ENCODE measurements at regions not wholly inside any gene's neighbourhood (a gene's known extent, or its start where the extent isn't known, plus 50 kb on each side); places are given as distances from the start of the nearest gene placed in this dataset.
"Not testable (repeated sequence)": the region's sequence is repeated elsewhere in the genome, so short reads cannot be mapped to it uniquely, and the experiment has no call there.

DNA sequence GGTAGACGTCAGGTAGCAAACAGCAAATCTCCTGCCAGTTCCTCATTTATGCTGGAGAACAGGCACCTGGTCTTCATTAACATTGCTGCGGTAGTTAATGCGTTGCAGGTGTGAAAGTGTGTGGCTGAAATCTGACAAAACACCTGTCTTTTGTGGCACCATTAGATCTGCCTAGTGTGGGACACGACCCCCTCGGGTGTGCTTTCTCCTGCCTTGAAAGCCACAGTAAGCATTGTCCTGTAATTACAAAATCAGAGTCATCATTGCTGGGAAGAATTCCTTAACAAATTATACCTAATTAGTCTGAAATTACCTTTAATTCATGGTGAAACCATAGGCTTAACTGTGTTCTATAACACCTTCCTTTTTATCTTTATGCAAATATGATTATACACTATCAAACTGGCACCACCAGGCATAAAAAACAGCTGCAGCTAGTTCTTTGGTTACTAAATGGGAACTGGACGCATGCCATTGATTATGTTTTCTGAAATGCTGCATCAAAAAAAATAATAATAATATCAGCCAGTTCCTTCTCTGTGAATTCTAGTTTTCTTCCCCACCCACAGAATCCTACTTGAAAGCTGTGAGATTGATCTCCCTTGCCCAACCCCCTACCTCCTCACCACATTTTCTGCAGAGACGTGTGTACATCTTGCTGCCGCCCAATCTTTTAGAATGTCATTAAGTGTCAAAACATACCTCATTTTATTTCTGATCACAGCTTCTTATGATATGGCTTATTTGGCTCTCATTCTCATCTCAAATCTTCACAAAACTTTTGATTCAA is 374.0 kb downstream of the NFIB start:
- no peak for DNase-seq

DNA sequence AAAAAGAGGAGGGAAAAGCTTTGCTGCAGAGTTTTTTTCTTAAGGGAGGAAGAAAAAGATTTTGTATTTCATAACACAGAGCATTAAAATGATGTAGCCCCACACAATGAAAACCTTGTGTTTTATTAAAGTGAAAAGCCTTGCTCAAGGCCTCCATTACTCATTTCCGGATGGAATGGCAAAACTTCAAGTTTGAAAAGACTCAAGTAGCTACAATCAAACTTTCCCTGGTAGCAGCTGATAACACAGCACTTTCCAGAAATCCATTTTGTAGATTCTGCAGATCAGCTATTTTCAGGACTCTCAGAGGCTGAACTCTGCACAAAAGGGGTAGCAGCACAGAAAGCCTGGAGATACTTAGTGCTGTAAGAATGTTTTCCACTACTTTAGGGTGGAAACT is 374.8 kb downstream of the NFIB start:
- DNase-seq, result no peak

DNA sequence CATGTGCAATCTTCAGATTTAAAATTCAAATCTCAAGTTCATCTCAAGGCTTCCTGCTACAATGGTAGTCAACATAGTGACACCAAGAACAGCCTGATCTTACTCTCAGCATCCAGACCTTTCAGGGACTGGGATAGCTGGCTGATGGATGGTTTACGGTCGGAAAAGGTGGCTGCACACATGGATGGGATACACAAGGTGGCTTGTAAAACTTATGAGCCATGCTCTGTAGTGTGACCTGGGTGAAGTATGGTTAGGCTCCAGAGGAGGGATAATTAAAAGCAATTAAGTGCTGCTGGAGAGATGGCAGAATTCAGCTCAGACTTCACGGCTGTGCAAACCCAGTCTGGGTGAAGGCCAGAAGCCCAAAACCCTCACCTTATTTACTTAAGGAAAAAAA is 379.5 kb downstream of the NFIB start:
- DNase-seq, result no peak

DNA sequence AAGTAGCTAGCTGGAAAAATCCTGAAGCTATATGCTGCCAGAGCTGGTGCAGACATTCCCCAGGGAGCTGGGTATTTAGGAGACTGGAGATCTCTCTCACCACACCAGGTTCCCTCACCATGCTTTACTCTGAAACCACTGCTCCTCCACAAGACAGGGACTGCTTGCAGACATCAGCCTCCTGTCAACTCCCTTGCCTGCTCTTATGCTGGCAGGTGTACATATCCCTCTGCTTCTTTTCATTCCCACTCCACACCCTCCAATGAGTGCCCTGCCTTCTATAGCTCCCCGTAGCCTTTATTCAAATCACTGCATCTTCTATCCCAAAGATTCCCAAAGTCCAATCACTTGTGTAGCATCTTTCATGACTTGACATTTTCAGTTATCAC is 380.7 kb downstream of the NFIB start:
- DNase-seq, result no peak

DNA sequence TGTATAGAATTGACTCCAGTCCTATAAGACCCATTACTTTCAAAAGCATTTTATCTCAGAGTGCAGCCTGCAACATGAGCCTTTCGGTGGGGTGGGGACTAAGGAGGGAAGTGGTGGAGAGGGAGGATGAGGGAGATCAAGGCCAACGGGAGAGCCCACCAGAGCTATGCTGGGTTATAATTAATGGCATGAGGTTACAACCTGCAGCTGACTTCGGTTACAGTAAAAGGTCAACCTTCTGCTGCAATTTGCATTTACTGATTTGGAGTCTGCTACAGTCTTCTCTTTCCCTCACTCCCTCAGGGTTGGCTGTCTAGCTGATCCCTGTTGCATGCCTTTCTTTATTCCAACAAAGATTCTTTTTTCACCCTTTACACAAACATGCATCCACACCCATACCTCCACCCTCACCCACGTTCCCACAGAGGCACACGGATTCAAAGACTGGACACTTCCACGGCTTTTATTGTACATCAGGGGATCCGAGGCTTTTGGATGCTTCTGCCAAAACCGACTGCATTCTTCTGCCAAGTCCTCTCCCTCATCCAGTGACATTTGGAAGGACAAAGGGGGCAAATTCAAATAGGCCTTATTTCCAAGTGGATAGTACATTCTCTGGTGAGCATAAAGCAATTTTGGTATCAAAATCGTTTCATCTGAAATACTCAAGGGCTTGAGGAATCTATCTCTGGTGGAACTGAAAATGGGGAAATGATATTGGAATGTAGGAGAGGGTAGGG is 381.2 kb downstream of the NFIB start:
- DNase-seq, result no peak

DNA sequence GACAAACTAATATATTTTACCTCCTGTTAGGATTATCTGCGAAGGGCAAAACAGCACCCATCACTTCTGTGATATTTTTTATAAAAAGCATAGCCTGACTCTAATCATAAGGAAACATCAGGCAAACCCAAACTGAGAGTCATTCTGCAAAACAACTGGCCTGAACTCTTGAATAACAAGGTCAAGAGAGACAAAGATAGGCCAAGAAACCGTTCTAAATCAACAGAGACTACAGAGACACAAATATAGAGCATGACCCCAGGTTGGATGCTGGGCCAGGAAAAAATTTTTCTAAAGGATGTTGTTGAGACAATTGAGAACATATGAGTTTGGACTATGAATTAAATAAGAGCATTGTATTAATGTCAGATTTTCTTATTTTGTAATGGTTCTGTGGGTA is 384.9 kb downstream of the NFIB start:
- DNase-seq, result no peak

DNA sequence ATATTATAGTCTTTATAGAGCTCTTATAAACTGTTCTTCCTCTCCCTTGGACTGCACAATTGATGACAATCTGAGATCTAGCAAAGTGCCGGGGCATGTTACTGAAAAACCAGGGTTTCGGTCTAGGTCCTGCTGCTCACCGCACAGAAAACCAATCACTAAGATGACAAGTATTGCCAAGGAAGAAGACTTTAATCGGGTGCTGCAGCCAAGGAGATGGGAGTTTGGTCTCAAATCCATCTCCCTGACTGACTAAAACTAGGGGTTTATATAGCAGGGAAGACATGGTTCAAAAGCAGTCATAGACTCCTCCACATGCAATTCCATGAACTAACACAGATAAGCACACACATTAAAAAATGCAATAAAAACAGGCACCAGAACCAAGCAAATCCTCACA is 390.6 kb downstream of the NFIB start:
- no peak for DNase-seq

DNA sequence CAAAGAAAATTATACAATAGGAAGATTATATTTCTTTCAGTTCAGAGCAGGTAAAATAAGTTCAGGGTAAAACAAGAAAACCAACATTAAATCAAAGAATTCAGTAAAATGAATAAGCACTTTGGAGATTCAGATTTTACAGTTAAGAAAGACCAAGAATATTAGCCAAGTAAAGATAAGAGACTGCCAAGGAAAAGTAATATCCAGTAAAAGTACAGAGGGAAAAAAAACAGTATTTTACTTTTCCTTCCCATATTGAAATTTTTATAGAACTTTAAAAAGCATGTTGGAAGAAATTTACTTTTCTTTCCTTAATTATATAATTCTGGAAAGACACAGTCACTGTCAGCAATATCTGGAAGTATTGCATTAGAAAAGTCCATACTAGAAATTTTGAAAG is 393.4 kb downstream of the NFIB start:
- no peak for DNase-seq

DNA sequence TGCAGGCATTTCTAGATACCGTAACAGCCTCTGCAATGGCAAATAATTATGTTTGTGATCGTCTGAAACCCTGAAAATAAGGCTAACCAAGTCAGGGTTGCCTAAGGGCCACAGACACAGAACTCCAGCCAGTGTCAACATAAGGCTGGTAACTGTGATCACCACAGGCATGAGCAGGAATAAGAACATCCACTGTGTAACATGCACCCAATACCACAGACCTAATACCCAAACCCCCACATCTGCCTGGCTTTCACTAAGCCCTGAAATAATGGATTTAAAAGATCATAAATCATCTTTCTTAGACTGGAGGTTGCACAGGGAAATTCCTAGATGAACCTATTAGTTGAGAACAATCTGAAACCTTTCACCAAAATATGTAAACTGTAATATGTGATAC is 394.5 kb downstream of the NFIB start:
- DNase-seq, result no peak

DNA sequence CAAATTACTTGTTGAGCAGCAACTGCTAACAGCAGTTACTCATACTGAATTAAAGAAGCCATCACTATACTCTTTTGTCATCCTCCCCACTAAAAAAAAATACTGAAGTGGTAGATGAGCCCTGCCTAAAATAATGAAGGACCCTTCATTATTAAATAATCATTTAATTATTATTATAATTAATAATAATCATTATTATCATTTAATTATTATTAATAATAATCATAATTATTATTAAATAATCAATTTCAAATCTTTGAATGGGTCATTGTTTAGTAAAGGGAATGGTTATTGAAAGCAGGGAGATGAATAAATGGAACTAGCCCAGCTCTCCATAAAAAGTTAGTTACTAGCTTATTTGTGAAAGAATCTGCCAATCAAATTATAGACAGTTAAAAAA is 396.4 kb downstream of the NFIB start:
- no peak for DNase-seq

DNA sequence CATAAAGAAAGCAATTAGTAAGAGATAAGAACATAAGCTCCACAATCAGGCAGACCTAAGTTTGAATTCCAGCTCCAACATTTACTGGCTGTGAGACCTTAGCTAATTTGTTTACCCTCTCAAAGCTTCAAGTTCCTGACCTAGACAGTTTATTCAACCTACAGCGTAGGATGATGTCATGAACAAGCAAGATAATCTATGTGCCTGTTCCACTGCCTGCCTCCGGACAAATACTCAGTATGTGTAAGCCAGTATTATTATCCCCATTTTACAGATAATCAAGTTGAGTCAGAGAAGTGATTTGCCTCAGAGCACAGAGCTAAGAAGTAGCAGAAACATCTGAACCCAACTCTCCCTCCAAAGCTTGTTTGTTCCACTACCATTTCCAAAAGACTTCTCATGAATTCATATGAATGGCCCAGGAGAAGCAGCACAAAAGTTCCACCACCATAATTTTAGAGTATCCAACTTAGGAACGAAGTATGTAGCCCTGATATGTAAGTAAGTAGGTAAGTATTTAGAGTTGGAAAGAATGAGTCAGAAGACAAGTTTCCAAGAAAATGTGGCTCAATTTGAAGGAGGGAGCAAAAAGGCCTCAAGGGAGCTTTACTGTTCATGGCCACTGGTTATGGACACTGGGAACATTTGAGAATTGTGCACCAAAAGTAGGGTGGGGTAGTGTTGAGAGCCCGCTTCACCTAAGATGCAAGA is 398.2 kb downstream of the NFIB start:
- DNase-seq, result no peak

DNA sequence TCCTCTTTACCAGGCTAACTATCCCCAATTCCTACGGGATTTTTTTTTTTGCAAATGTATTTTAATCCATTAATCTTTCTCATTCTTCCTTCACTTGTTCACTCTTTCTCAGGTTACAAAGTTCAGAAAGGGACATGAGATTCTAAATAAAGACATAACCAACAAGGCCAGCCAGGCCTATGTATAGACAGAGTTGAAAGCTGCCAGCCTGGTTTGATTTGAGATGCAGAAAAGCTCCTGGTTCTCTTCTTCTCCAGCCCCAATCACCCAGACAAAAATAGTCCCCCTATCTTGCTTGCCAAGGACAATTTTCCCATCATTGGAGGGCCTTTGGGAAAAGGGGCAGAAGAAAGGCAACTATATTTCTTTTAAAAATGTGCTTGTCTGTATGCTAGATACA is 398.8 kb downstream of the NFIB start:
- DNase-seq, result no peak

DNA sequence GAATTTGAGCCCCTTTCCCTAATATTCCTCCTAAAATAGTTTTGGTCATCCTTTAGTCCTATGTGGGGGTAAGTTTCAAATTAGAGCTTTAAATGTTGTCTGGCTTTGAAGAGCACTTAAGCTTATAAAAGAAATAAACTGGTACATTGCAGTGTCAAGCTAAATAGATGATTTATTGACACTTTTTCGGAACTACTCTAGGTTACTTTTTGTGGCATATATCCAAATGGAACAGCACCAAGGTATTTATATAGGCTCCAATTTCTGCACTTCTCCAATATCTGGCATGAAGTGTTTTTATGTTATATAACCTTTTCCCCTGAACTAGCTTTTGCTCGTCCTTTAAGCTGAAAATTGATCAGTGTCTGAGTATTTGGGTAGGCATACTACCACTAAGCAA is 402.5 kb downstream of the NFIB start:
- no peak for DNase-seq

DNA sequence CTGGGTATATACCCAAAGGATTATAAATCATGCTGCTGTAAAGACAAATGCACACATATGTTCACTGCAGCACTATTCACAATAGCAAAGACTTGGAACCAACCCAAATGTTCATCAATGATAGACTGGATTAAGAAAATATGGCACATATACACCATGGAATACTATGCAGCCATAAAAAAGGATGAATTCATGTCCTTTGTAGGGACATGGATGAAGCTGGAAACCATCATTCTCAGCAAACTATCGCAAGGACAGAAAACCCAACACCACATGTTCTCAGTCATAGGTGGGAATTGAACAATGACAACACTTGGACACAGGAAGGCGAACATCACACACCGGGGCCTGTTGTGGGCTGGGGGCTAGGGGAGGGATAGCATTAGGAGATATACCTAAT is 406.1 kb downstream of the NFIB start:
- DNase-seq, result not testable (repeated sequence)

DNA sequence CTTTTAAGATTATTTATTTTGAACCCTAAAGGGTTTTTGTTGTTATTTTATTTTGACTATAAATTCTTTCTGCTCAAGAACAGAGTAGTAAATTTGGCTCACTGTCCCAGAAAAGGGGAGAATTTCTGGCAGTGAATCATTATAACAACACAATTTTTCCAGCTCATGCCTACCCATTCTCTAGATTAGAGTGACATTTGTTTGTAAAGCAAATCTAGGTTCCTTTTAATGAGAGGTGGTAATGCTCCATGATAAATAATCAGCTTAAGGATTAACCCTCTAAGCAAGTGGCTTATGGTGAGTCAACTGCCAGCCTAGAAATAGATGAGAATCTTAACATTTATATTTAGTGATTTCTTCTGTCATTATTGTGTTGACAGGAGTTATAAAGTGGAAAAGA is 409.2 kb downstream of the NFIB start:
- no peak for DNase-seq

DNA sequence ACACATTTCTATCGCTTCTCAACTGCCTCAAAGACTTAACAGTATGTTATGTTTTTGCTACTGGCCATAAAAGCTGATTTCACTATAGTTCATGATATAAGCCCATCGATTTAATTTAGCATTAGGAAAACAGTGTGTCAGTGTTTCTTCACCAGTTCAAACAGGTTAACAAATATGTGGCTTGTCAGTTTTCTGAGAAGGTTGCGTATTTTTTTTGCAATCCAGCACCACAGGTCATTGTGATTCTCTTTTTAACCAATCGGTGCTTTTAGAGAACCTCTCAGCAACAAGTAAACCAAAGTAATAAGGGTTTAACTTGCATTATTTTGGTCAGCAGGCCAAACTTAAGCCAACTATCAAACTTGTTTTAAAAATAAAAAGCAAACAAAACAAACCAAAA is 409.6 kb downstream of the NFIB start:
- no peak for DNase-seq

DNA sequence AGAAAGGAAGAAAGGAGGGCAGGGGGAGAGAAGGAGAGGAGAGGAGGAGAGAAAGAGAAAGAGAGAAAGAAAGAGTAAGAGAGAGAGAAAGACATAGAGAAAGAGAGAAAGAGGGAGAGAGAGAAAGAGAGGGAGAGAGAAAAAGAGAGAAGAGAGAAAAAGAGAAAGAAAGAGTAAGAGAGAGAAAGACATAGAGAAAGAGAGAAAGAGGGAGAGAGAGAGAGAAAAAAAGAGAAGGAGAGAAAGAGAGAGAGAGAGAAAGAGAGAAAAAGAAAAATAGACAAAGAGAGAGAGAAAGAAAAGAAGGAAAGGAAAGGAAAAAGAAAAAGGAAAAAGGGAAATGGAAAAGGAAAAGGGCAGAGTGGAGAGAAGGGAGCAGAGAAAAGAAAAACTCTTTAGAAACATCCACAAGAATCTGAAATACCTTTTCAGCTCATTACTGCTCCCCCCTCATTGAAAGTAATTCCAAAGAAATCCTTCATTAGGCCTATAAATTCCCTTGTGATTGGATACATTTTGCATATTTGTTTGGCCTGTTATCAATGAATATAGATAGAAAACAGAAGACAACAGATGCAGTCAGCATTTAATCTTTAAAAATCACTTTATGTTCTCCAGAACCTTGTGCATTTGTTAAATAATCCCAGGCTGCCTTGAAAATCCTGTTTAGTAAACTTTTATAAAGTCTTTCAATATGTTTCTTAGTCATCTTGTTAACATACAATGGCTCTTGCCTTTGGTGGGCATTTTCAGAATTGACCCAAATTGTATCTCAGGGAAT is 411.5 kb downstream of the NFIB start:
- DNase-seq, result no peak

DNA sequence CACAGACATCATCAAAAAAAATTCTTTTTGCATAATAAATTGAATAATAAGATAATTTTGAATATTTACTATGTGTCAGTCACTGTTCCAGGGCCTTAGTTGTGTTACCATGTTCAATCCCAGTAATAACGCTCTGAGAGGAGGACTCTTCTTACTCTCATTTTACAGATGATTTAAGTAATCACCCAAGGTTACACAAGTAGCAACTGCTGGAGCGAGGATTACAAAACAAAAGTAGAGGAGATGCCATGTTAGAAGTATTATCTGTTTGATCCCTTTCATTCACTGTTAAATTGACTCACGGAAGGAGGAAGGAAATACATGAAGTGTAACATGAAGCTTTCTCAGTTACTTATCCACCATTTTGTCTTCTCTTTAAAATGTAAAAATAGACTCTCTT is 412.8 kb downstream of the NFIB start:
- DNase-seq, result no peak

DNA sequence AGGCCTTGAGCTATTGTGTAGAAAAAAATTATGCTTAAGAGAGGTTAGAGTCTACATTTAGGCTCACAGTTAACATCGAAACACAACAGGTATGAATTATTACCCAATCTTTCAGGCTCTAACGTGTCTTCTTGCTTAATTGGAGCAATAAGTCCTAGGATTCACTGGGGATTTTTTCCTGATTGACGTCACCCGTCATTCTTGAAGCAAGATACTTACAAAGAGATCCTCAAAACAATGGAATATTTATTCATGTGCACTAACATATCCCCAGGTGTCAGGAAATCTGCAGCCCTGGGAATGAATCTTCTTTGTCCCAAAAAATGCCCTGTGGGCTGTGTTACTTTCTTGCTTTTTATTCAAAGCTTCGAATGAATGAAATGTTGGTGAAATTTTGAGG is 413.5 kb downstream of the NFIB start:
- no peak for DNase-seq

DNA sequence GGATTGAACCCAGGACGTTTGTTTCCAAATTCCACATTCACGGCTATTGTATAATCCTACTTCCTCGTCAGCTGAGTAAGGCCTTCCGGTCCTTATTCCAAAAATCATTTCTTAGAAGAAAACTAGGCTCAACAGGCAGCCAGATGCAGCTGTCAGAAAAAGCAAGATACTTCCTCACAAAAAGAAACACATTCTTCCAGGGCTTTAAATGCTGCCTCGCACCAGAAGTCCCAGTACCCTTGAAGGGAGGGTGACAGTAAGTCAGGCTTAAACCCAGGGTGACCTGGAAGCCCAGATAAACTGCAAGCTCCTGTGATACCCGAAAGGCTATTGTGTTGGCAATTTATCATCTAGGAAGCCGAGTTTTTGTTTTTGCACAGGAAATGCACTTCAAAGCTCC is 414.0 kb downstream of the NFIB start:
- no peak for DNase-seq

DNA sequence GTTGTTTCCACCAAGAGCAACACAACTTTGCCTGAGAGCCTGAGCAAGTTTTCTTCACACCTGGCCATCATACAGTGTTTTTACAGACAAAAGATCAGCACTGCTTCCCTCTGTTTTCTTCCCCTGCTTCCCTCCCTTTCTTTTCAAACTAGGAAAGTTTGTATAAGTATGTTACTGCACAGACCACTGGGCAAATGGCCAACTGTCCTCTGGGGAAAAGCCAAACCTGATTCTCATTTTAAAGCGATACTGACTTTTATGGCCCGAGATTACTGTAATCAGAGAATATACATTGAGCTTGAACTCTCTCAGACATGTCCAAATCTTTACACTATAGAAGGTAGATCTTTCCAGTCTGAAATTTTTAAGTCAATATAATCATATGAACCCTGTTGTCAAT is 415.0 kb downstream of the NFIB start:
- no peak for DNase-seq

DNA sequence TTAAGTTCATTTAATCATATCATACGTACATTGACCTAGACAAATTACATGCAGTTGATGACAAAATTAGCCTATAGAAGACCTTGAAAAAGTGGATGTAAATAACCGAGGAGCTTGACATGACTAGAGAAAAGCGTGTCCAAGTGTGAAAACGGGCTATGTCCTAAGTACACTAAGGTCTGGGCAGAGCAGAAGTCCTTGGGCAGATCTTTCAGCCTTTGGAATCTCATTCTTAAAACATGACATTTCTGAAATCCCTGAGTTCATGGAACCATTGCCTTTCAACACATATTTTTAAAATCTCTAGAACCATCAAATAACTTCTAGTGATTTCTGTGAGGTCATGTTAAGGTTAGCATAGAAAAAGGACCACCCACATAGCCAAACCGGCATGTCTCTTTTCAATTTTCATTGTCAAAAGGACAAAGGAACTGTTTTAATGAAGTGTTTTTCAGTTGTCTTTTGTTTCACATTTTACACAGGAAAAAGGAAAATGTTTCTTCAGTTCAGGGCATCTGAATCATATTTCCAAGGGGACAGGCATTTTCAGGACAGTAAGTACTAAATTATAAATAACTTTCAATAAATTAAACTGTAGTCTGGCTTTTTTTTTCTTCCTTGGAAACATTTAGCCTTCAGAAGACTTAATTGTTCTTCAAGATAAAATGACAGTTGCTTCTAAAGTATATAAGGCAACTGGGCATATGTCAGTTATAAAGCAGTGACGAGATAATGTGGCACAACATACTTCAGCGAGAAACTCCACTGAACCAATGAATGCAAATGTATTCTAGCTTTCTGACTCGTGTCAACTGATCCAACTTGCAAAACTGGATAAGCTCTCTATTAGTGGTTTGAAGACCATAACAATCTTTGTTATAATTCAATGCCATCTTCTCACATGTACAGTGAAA is 416.8 kb downstream of the NFIB start:
- DNase-seq, result no peak
